ENCODE measurements at regions not wholly inside any gene's neighbourhood (a gene's known extent, or its start where the extent isn't known, plus 50 kb on each side); places are given as distances from the start of the nearest gene placed in this dataset.

DNA sequence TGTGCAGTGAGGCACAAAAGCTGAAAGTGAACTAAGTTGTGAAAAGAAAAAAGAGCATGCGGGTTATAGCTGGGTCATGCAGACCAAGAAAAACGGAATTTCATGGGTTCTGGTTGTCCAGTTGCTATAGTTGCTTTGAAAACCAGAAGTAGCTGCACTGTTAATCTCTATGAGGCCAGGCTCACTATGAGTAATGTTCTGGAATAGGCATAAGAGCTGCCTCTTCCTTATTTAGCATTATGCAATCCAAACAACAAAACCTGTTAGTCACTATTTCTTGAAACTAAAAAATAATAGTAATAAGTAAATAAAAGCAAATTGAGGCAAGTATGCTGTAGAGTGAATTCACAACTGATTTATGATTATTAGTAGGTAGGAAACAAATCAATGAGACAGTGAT lies 1383.7 kb downstream of the MRPL39 start:
- no TSS peak for BruUV-seq (replicated peaks)
- Histone ChIP-seq H3K4me3 (replicated peaks in 1 of 3; ENCODE audit: insufficient read depth in 1 of 3, low read depth in 1 of 3, low read length in 3 of 3) (no peak overlapping the region), H3K79me2 (ENCODE audit: control insufficient read depth, insufficient read depth, low read length) (no peaks in the 10 kb centered on the region), H3K27ac (ENCODE audit: insufficient read depth, low read depth, low read length) (no peak overlapping the region), H3K9ac (replicated peaks; ENCODE audit: extremely low read depth, insufficient read depth, low read length) (no peak overlapping the region), H3K27me3 (ENCODE audit: control insufficient read depth in 2 of 2, insufficient read depth in 2 of 2, low read length in 2 of 2) (no peaks in the 10 kb centered on the region), H3K9me1 (replicated peaks; ENCODE audit: control insufficient read depth, extremely low read depth, insufficient read depth, low read length) (no peaks in the 10 kb centered on the region), H3K4me2 (ENCODE audit: insufficient read depth, low read length) (no peak overlapping the region), H3K4me1 (ENCODE audit: control insufficient read depth, extremely low read depth, insufficient read depth, low read length) (no peaks in the 10 kb centered on the region), H4K20me1 (replicated peaks; ENCODE audit: control insufficient read depth, extremely low read depth, insufficient read depth, low read length) (no peaks in the 10 kb centered on the region), H3K36me3 (ENCODE audit: control insufficient read depth in 2 of 2, extremely low read depth in 1 of 2, insufficient read depth in 2 of 2, low read length in 2 of 2) (no peaks in the 10 kb centered on the region), H3K9me3 (replicated peaks; ENCODE audit: control insufficient read depth, insufficient read depth, low read length) (no peaks in the 10 kb centered on the region), H2AFZ (ENCODE audit: low read depth, low read length) (no peak overlapping the region)
- FAIRE-seq, result no peak
- CTCF ChIA-PET, result no interaction called here
- TF ChIP-seq POLR2A (IDR thresholded peaks at IDR 0.05; ENCODE audit: low read depth, low read length), result no peak
- no peak for TF ChIP-seq FOS (IDR thresholded peaks at IDR 0.05; ENCODE audit: borderline replicate concordance, insufficient read depth, low read length)
- no peak for TF ChIP-seq GATA2 (IDR thresholded peaks at IDR 0.05; ENCODE audit: insufficient read depth, insufficient read length, low read depth, low read length)
- intact Hi-C loops (cut with micrococcal nuclease) (no loop called here), dilution Hi-C loops (cut with MboI; ENCODE audit: extremely low pct_ligation_motif_present, low sequenced_read_pairs) (no loop called here)
- DNase-seq (ENCODE audit: low read depth, low spot score), result no peak
- POLR2A ChIA-PET, result no interaction called here

DNA sequence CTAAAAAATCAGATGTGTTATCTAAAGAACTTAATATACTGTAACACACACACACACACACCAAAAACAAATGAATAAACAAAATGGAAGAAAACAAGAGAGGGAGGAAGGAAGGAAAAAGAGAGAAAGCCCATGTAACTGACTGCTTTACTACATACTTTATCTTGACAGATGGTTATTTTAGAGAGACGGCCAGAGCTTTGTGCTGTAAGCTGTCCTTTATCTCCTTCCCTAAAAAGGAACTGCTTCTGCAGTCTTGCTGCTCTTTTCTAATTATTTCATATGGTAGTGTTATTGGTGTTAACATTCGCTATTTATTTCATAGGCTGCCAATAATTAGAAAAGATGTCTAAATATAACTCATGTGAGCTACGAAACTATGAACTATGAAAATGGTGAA lies 1384.6 kb downstream of the MRPL39 start:
- dilution Hi-C loops (cut with MboI; ENCODE audit: extremely low pct_ligation_motif_present, low sequenced_read_pairs) (no loop called here), intact Hi-C loops (cut with micrococcal nuclease) (no loop called here)
- Histone ChIP-seq H3K27ac (ENCODE audit: insufficient read depth, low read depth, low read length) (no peak overlapping the region), H3K36me3 (ENCODE audit: control insufficient read depth in 2 of 2, extremely low read depth in 1 of 2, insufficient read depth in 2 of 2, low read length in 2 of 2) (no peaks in the 10 kb centered on the region), H3K9me3 (replicated peaks; ENCODE audit: control insufficient read depth, insufficient read depth, low read length) (no peaks in the 10 kb centered on the region), H3K9ac (replicated peaks; ENCODE audit: extremely low read depth, insufficient read depth, low read length) (no peak overlapping the region), H2AFZ (ENCODE audit: low read depth, low read length) (no peak overlapping the region), H3K4me1 (ENCODE audit: control insufficient read depth, extremely low read depth, insufficient read depth, low read length) (no peaks in the 10 kb centered on the region), H3K79me2 (ENCODE audit: control insufficient read depth, insufficient read depth, low read length) (no peaks in the 10 kb centered on the region), H3K4me2 (ENCODE audit: insufficient read depth, low read length) (no peak overlapping the region), H3K27me3 (ENCODE audit: control insufficient read depth in 2 of 2, insufficient read depth in 2 of 2, low read length in 2 of 2) (no peaks in the 10 kb centered on the region), H3K4me3 (replicated peaks in 1 of 3; ENCODE audit: insufficient read depth in 1 of 3, low read depth in 1 of 3, low read length in 3 of 3) (no peak overlapping the region), H3K9me1 (replicated peaks; ENCODE audit: control insufficient read depth, extremely low read depth, insufficient read depth, low read length) (no peaks in the 10 kb centered on the region), H4K20me1 (replicated peaks; ENCODE audit: control insufficient read depth, extremely low read depth, insufficient read depth, low read length) (no peaks in the 10 kb centered on the region)
- DNase-seq (ENCODE audit: low read depth, low spot score) (no peak), FAIRE-seq (no peak)
- TF ChIP-seq POLR2A (IDR thresholded peaks at IDR 0.05; ENCODE audit: low read depth, low read length) (no peak), GATA2 (IDR thresholded peaks at IDR 0.05; ENCODE audit: insufficient read depth, insufficient read length, low read depth, low read length) (no peak), FOS (IDR thresholded peaks at IDR 0.05; ENCODE audit: borderline replicate concordance, insufficient read depth, low read length) (no peak), POLR2AphosphoS5 (IDR thresholded peaks at IDR 0.05; ENCODE audit: insufficient read depth, low read depth, low read length) (no peak)
- ChIA-PET CTCF (no interaction called here), POLR2A (interaction anchor here (0.6 kb wide), 1 partner anchor 165 kb away, joined by 4 read pairs; no protein-coding TSS in a partner anchor)
- no TSS peak for BruUV-seq (replicated peaks)

Measured in endothelial cell of umbilical vein (primary cell).